Stomach (tissue), 8 donors: ENCODE measurements at regions not wholly inside any gene's neighbourhood (a gene's known extent, or its start where the extent isn't known, plus 50 kb on each side); places are given as distances from the start of the nearest gene placed in this dataset.

Source experiments
- DNase-seq, 2 donors: peaks; one replicate each; pipeline versions ENCODE4 v3.0.0 to v3.0.0-alpha.2; 2013 to 2019
- H3K27ac ChIP-seq, 5 donors: fragments of 200-600 bp in 4 of 5; sonication (generic) in 4 of 5; one replicate each; pipeline ENCODE4 v1.5.1; 2013 to 2019; ENCODE audit warnings: mild to moderate bottlenecking in 1 of 5, moderate library complexity in 1 of 5
- H3K27me3 ChIP-seq, 3 donors: fragments of 200-600 bp; sonication (generic); one replicate each; pipeline ENCODE4 v1.5.1; 2017 to 2019; ENCODE audit warnings: mixed run types in 1 of 3
- H3K36me3 ChIP-seq, 4 donors: fragments of 200-600 bp; sonication (generic); 1 replicate in 3 of 4; 2 replicates in 1 of 4; pipeline ENCODE4 v1.5.1; 2016 to 2019
- H3K4me1 ChIP-seq, 4 donors: fragments of 200-600 bp; sonication (generic); one replicate each; pipeline ENCODE4 v1.5.1; 2016 to 2019
- H3K4me3 ChIP-seq, 4 donors: fragments of 200-600 bp; sonication (generic) in 3 of 4; one replicate each; pipeline ENCODE4 v1.5.1; 2016 to 2019; ENCODE audit warnings: mild to moderate bottlenecking in 1 of 4
- H3K9me3 ChIP-seq, 4 donors: fragments of 200-600 bp; sonication (generic); one replicate each; pipeline ENCODE4 v1.5.1; 2016 to 2019
- EP300 ChIP-seq: sonication (generic); formaldehyde crosslinking; IDR thresholded peaks from one replicate; pipeline ENCODE4 v1.6.1; 2017; ENCODE audit warnings: antibody characterized with exemption
- POLR2A ChIP-seq, 4 donors: fragments of 450-650 bp; IDR thresholded peaks; one replicate each; pipeline ENCODE4 v1.6.1; 2016; ENCODE audit warnings: antibody characterized with exemption in 4 of 4, control low read depth in 2 of 4, mild to moderate bottlenecking in 1 of 4, moderate library complexity in 1 of 4
- POLR2AphosphoS5 ChIP-seq, 3 donors: sonication (generic); formaldehyde crosslinking; IDR thresholded peaks; one replicate each; pipeline ENCODE4 v1.6.1; 2016; ENCODE audit warnings: antibody characterized with exemption in 3 of 3
- WGBS, 5 donors: extraction: QIAGEN DNeasy Blood & Tissue Kit in 3 of 5; methylation state at CpG; one replicate each; pipeline versions ENCODE4 v1.1.5 to v1.1.7; 2013 to 2018; 5-methylcytosine and 5-hydroxymethylcytosine counted together
- intact Hi-C: fragments of 100-400 bp; cut with DNase I; formaldehyde crosslinking; loops from one replicate; pipeline ENCODE4 v1.15.1; 2023; ENCODE audit warnings: low total_unique reads
- TF ChIP-seq, protein P1 (sequence below), 7 experiments: fragments of 450-650 bp in 4 of 7; fragments of 200-600 bp in 3 of 7; sonication (generic) in 3 of 7; IDR thresholded peaks; one replicate each; pipeline ENCODE4 v1.5.1; 2016 to 2019; ENCODE audit warnings: antibody characterized with exemption in 7 of 7, control low read depth in 2 of 7, mild to moderate bottlenecking in 1 of 7
- donor health status: healthy with polysubstance abuse.
- donor health status: Bipolar disorder and iron deficiency.
- donor health status: healthy.

GRCh38 chr2:106028192-106028591, 165.9 kb downstream of the UXS1 start:
- H3K9me3 ChIP-seq, result no peaks in the 10 kb centered on the region
- peaks cover 7 to 29% (median 19%) of the 10 kb centered on the region in 4 donors for H3K4me1 ChIP-seq
- TF ChIP-seq EP300, result no peak
- TF ChIP-seq, protein P1, sequence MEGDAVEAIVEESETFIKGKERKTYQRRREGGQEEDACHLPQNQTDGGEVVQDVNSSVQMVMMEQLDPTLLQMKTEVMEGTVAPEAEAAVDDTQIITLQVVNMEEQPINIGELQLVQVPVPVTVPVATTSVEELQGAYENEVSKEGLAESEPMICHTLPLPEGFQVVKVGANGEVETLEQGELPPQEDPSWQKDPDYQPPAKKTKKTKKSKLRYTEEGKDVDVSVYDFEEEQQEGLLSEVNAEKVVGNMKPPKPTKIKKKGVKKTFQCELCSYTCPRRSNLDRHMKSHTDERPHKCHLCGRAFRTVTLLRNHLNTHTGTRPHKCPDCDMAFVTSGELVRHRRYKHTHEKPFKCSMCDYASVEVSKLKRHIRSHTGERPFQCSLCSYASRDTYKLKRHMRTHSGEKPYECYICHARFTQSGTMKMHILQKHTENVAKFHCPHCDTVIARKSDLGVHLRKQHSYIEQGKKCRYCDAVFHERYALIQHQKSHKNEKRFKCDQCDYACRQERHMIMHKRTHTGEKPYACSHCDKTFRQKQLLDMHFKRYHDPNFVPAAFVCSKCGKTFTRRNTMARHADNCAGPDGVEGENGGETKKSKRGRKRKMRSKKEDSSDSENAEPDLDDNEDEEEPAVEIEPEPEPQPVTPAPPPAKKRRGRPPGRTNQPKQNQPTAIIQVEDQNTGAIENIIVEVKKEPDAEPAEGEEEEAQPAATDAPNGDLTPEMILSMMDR (IDR thresholded peaks at IDR 0.05), result no peak
- TF ChIP-seq POLR2A (IDR thresholded peaks at IDR 0.05), result no peak
- TF ChIP-seq POLR2AphosphoS5 (IDR thresholded peaks at IDR 0.05), result no peak
- H3K27ac ChIP-seq, result no peak overlapping the region
- H3K27me3 ChIP-seq, result no peaks in the 10 kb centered on the region
- no peak overlapping the region for H3K4me3 ChIP-seq
- no peaks in the 10 kb centered on the region for H3K36me3 ChIP-seq
- DNase-seq, result no peak
- 71 to 86% (median 72%) methylated on average over 4 of the region's 4 CpGs for WGBS, 5 donors
- intact Hi-C loops, result no loop called here

GRCh38 chr2:106026271-106027190, 167.6 kb downstream of the UXS1 start:
- Histone ChIP-seq H3K4me1 (peaks cover 7 to 30% (median 18%) of the 10 kb centered on the region in 4 donors), H3K27me3 (no peaks in the 10 kb centered on the region), H3K9me3 (no peaks in the 10 kb centered on the region), H3K27ac (no peak overlapping the region), H3K4me3 (no peak overlapping the region), H3K36me3 (no peaks in the 10 kb centered on the region)
- WGBS, 5 donors, result 65 to 73% (median 68%) methylated on average over 6 of the region's 6 CpGs
- intact Hi-C loops, result no loop called here
- DNase-seq, result no peak
- TF ChIP-seq, protein P1 (IDR thresholded peaks at IDR 0.05), result no peak
- TF ChIP-seq EP300, result no peak
- TF ChIP-seq POLR2AphosphoS5 (IDR thresholded peaks at IDR 0.05), result no peak
- no peak for TF ChIP-seq POLR2A (IDR thresholded peaks at IDR 0.05)

- intact Hi-C loops, result no loop called here
- TF ChIP-seq, protein P1 (IDR thresholded peaks at IDR 0.05), result no peak
- no peak for TF ChIP-seq EP300
- no peak for TF ChIP-seq POLR2AphosphoS5 (IDR thresholded peaks at IDR 0.05)
- TF ChIP-seq POLR2A (IDR thresholded peaks at IDR 0.05), result no peak
- DNase-seq, result no peak
- H3K27ac ChIP-seq, result no peak overlapping the region
- 40 to 57% (median 50%) methylated on average over 5 of the region's 5 CpGs for WGBS, 5 donors
- H3K27me3 ChIP-seq, result no peaks in the 10 kb centered on the region
- no peak overlapping the region for H3K4me3 ChIP-seq
- H3K9me3 ChIP-seq, result no peaks in the 10 kb centered on the region
- H3K36me3 ChIP-seq, result no peaks in the 10 kb centered on the region
- H3K4me1 ChIP-seq, result peaks cover 3 to 30% (median 16%) of the 10 kb centered on the region in 4 donors
Observed at GRCh38 chr2:106025796-106026195, 168.3 kb downstream of the UXS1 start.

- intact Hi-C loops, result no loop called here
Observed at GRCh38 chr2:106021662-106022028, 172.5 kb downstream of the UXS1 start.

More at GRCh38 chr2:106021662-106022028, 172.5 kb downstream of the UXS1 start:
- H3K27ac ChIP-seq, result peak overlapping the region in 2 of 5 donors; percentile 41 to 56
- H3K27me3 ChIP-seq, result no peaks in the 10 kb centered on the region
- DNase-seq, result no peak
- H3K9me3 ChIP-seq, result no peaks in the 10 kb centered on the region
- WGBS, 5 donors, result 56 to 79% (median 79%) methylated on average over 3 of the region's 3 CpGs
- H3K4me3 ChIP-seq, result no peak overlapping the region
- H3K4me1 ChIP-seq, result peaks cover 0 to 28% (median 13%) of the 10 kb centered on the region in 4 donors
- no peaks in the 10 kb centered on the region for H3K36me3 ChIP-seq
- no peak for TF ChIP-seq POLR2AphosphoS5 (IDR thresholded peaks at IDR 0.05)
- TF ChIP-seq EP300, result no peak
- TF ChIP-seq, protein P1 (IDR thresholded peaks at IDR 0.05), result no peak
- TF ChIP-seq POLR2A (IDR thresholded peaks at IDR 0.05), result no peak
